GM12874 (cell line): ENCODE measurements at regions not wholly inside any gene's neighbourhood (a gene's known extent, or its start where the extent isn't known, plus 50 kb on each side); places are given as distances from the start of the nearest gene placed in this dataset.

ENCODE experiments used
- TF ChIP-seq, protein P1 (sequence below): IDR thresholded peaks from 2 replicates; pipeline ENCODE4 v1.5.1; 2011; ENCODE audit warnings: low read depth, mild to moderate bottlenecking, control low read depth, low read length, moderate library complexity; ENCODE audit not compliant: insufficient read depth

DNA sequence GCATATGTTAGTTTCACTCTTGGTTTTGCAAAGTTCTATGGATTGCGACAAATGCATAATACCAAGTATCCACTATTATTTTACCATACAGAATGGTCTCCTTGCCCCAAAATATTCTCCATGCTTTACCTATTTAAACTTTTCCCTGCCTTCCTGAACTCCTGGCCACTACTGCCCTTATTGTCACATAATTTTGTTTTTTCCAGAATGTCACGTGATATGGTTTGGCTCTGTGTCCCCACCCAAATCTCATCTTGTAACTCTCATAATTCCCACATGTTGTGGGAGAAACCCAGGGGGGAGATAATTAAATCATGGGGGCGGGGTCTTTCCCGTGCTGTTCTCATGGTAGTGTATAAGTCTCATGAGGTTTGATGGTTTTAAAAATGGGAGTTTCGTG is 760.0 kb downstream of the METTL4 start:
- TF ChIP-seq, protein P1, sequence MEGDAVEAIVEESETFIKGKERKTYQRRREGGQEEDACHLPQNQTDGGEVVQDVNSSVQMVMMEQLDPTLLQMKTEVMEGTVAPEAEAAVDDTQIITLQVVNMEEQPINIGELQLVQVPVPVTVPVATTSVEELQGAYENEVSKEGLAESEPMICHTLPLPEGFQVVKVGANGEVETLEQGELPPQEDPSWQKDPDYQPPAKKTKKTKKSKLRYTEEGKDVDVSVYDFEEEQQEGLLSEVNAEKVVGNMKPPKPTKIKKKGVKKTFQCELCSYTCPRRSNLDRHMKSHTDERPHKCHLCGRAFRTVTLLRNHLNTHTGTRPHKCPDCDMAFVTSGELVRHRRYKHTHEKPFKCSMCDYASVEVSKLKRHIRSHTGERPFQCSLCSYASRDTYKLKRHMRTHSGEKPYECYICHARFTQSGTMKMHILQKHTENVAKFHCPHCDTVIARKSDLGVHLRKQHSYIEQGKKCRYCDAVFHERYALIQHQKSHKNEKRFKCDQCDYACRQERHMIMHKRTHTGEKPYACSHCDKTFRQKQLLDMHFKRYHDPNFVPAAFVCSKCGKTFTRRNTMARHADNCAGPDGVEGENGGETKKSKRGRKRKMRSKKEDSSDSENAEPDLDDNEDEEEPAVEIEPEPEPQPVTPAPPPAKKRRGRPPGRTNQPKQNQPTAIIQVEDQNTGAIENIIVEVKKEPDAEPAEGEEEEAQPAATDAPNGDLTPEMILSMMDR: no peak

GRCh38 chr18:1825296-1825695 is 746.0 kb downstream of the METTL4 start:
- TF ChIP-seq, protein P1: no peak

- TF ChIP-seq, protein P1: no peak
These were observed 730.4 kb downstream of the METTL4 start for GRCh38 chr18:1840878-1841277.

DNA sequence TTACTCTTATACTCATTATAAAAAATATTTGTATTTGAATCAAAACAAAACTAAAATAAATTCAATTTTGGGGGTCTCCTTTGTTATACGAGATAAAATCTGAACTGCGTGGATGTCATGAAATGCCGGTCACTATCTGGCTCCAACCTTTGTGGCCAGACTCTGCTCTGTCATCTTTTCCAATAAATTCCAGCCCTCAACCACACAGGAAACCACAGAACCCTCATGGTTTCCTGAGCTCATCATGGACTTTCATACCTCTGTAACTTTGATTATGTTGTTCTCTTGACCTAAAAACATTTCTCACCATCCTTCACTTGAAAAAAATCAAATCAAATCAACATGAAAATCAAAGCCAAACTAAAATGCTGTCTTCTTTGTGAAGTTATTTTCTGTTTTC is 724.7 kb downstream of the METTL4 start:
- TF ChIP-seq, protein P1: no peak

GRCh38 chr18:1848716-1849115 is 722.6 kb downstream of the METTL4 start:
- TF ChIP-seq, protein P1: no peak

DNA sequence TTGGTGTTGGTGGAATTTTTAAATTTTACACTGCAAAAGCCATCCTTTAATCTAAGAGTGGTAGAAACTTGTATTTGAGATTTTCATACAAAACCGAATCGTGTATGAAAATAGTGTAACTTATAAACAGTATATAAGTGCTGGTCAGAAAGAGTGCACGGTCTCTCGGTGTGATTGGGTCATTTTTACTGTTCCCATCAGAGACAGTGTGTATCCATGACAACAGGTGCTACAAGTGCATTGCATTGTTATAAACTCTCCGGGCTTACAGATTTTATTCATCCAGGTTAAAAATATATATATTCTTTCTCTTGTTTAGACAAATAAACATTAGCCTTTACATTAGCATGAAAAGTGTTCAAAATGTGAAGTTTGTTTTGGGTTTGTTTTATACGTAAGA is 721.9 kb downstream of the METTL4 start:
- TF ChIP-seq, protein P1: no peak

- TF ChIP-seq, protein P1: no peak
These were observed 709.8 kb downstream of the METTL4 start for GRCh38 chr18:1861473-1861872.

GRCh38 chr18:1865869-1866268 is 705.4 kb downstream of the METTL4 start:
- TF ChIP-seq, protein P1: no peak
